Panc1 (cell line): ENCODE measurements at regions not wholly inside any gene's neighbourhood (a gene's known extent, or its start where the extent isn't known, plus 50 kb on each side); places are given as distances from the start of the nearest gene placed in this dataset.

ENCODE experiments used
- POLR2AphosphoS5 ChIP-seq: IDR thresholded peaks from 2 replicates; pipeline ENCODE4 v1.6.1; 2012; ENCODE audit warnings: mild to moderate bottlenecking, low read depth, low read length, moderate library complexity
- SIN3A ChIP-seq: IDR thresholded peaks from 2 replicates; pipeline ENCODE4 v1.6.1; 2012; ENCODE audit warnings: low read depth, mild to moderate bottlenecking, low read length, moderate library complexity, borderline replicate concordance; ENCODE audit not compliant: insufficient read depth
- TF ChIP-seq, protein P1 (sequence below): fragments of 450-650 bp; IDR thresholded peaks from 2 replicates; pipeline ENCODE4 v1.5.1; 2017; ENCODE audit warnings: mild to moderate bottlenecking
- TF ChIP-seq, protein P2 (sequence below), 2 experiments: IDR thresholded peaks; 2 replicates each; pipeline ENCODE4 v1.6.1; 2011 to 2012; ENCODE audit warnings: low read depth in 2 of 2, control low read depth in 1 of 2, low read length in 1 of 2, mild to moderate bottlenecking in 1 of 2, moderate library complexity in 1 of 2; ENCODE audit not compliant: insufficient read depth in 1 of 2

DNA sequence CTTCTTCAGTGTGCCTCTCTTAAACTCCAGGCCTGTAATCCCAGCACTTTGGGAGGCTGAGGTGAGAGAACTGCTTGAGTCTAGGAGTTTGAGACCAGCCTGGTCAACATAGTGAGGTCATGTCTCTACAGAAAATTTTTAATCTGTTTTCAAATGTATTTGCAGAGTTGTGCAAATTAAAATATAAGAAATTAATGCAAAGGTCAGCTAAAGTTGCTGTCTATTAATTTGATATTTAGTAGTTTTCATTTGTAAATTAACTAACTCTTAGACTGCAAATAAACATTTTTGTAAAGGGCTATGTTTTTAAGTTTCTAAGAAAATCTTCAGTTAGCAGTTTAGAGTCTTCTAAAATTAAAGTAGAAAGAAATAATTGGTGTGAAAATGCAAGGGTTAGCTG, 99.9 kb upstream of the TJP1 start:
- TF ChIP-seq, protein P1, sequence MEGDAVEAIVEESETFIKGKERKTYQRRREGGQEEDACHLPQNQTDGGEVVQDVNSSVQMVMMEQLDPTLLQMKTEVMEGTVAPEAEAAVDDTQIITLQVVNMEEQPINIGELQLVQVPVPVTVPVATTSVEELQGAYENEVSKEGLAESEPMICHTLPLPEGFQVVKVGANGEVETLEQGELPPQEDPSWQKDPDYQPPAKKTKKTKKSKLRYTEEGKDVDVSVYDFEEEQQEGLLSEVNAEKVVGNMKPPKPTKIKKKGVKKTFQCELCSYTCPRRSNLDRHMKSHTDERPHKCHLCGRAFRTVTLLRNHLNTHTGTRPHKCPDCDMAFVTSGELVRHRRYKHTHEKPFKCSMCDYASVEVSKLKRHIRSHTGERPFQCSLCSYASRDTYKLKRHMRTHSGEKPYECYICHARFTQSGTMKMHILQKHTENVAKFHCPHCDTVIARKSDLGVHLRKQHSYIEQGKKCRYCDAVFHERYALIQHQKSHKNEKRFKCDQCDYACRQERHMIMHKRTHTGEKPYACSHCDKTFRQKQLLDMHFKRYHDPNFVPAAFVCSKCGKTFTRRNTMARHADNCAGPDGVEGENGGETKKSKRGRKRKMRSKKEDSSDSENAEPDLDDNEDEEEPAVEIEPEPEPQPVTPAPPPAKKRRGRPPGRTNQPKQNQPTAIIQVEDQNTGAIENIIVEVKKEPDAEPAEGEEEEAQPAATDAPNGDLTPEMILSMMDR = no peak
- TF ChIP-seq POLR2AphosphoS5 (no peak), SIN3A (no peak)
- TF ChIP-seq, protein P2, sequence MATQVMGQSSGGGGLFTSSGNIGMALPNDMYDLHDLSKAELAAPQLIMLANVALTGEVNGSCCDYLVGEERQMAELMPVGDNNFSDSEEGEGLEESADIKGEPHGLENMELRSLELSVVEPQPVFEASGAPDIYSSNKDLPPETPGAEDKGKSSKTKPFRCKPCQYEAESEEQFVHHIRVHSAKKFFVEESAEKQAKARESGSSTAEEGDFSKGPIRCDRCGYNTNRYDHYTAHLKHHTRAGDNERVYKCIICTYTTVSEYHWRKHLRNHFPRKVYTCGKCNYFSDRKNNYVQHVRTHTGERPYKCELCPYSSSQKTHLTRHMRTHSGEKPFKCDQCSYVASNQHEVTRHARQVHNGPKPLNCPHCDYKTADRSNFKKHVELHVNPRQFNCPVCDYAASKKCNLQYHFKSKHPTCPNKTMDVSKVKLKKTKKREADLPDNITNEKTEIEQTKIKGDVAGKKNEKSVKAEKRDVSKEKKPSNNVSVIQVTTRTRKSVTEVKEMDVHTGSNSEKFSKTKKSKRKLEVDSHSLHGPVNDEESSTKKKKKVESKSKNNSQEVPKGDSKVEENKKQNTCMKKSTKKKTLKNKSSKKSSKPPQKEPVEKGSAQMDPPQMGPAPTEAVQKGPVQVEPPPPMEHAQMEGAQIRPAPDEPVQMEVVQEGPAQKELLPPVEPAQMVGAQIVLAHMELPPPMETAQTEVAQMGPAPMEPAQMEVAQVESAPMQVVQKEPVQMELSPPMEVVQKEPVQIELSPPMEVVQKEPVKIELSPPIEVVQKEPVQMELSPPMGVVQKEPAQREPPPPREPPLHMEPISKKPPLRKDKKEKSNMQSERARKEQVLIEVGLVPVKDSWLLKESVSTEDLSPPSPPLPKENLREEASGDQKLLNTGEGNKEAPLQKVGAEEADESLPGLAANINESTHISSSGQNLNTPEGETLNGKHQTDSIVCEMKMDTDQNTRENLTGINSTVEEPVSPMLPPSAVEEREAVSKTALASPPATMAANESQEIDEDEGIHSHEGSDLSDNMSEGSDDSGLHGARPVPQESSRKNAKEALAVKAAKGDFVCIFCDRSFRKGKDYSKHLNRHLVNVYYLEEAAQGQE (IDR thresholded peaks at IDR 0.05; ENCODE audit: insufficient read depth in 1 of 2, low read depth in 2 of 2, low read length in 1 of 2) = no peak
